Nephron progenitor cell (in vitro differentiated cells): ENCODE measurements at regions not wholly inside any gene's neighbourhood (a gene's known extent, or its start where the extent isn't known, plus 50 kb on each side); places are given as distances from the start of the nearest gene placed in this dataset.
A peak's percentile ranks its signal among the peaks of the same experiment; 100 is the strongest.

ENCODE experiments used
- DNase-seq: peaks from one replicate; pipeline ENCODE4 v3.0.0; 2021
- H3K27ac Mint-ChIP-seq: 2 replicates; pipeline ENCODE4 v1.8.0; 2021; ENCODE audit warnings: mild to moderate bottlenecking, moderate library complexity, mixed read lengths
- H3K27me3 Mint-ChIP-seq: 2 replicates; pipeline ENCODE4 v1.8.0; 2021; ENCODE audit warnings: mild to moderate bottlenecking, low read depth, mixed read lengths; ENCODE audit not compliant: poor library complexity
- H3K36me3 Mint-ChIP-seq: 2 replicates; pipeline ENCODE4 v1.8.0; 2021; ENCODE audit warnings: low read depth, mixed read lengths
- H3K4me1 Mint-ChIP-seq: 2 replicates; pipeline ENCODE4 v1.8.0; 2021; ENCODE audit warnings: mixed read lengths
- H3K4me3 Mint-ChIP-seq: 2 replicates; pipeline ENCODE4 v1.8.0; 2021; ENCODE audit warnings: mild to moderate bottlenecking, moderate library complexity, mixed read lengths
- H3K9me3 Mint-ChIP-seq: 2 replicates; pipeline ENCODE4 v1.8.0; 2021; ENCODE audit warnings: mild to moderate bottlenecking, moderate library complexity, mixed read lengths
- CTCF ChIP-seq: fragments of 200-600 bp; sonication (generic); IDR thresholded peaks from 2 replicates; pipeline ENCODE4 v1.5.0; 2021; ENCODE audit warnings: antibody characterized with exemption

- Mint-ChIP-seq H3K36me3 (no peaks in the 10 kb centered on the region), H3K9me3 (no peaks in the 10 kb centered on the region), H3K27ac (no peak overlapping the region), H3K27me3 (peaks cover 3% of the 10 kb centered on the region), H3K4me3 (no peak overlapping the region), H3K4me1 (peaks cover 5% of the 10 kb centered on the region)
- DNase-seq: no peak
- TF ChIP-seq CTCF: no peak
Measured at GRCh38 chr4:67131224-67131623, 414.1 kb downstream of the CENPC start.

- Mint-ChIP-seq H3K4me3 (no peak overlapping the region), H3K27me3 (peaks cover 3% of the 10 kb centered on the region), H3K9me3 (no peaks in the 10 kb centered on the region), H3K27ac (no peak overlapping the region), H3K36me3 (no peaks in the 10 kb centered on the region), H3K4me1 (peaks cover 9% of the 10 kb centered on the region)
- no peak for DNase-seq
- TF ChIP-seq CTCF: no peak
Measured at GRCh38 chr4:67130411-67130810, 414.9 kb downstream of the CENPC start.

GRCh38 chr4:67126570-67126969 is 418.7 kb downstream of the CENPC start:
- no peak overlapping the region for H3K4me3 Mint-ChIP-seq
- H3K27me3 Mint-ChIP-seq: peaks cover 3% of the 10 kb centered on the region
- H3K9me3 Mint-ChIP-seq: no peaks in the 10 kb centered on the region

DNA sequence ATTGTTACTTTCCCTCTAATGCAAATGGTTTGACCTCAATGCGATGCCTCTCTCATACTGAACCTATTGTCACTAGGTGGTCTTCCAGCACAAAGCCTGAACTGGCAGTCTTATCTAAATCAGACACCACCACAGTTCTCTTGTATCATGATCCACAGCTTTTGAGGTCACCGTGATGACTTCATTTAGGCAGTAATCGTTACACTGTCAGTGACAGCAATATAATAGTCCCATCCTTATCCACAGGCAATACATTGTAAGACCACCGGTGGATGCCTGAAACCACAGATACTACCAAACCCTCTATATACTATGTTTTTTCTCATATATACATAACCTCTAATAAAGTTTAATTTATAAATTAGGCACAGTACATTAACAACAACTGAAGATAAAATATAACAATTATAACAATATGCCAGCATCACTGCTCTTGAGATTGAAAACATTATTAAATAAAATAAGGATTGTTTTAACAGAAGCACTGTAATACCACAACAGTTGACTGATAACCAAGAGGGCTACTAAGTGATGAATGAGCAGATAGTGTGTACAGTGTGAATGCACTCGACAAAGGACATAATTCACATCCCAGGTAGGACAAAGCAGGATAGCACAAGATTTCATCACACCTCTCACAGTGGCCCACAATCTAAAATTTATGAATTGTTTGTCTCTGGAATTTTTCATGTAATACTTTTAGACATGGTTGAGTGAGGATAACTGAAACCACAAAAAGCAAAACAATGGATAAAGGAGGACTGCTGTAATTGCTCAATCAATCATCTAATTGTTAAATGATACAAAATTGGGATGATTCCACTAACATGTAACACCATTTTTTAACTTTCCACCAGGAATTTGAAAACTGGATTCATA is 419.4 kb downstream of the CENPC start:
- no peaks in the 10 kb centered on the region for H3K36me3 Mint-ChIP-seq
- peaks cover 9% of the 10 kb centered on the region for H3K4me1 Mint-ChIP-seq
- DNase-seq: no peak
- no peaks in the 10 kb centered on the region for H3K9me3 Mint-ChIP-seq
- no peak overlapping the region for H3K4me3 Mint-ChIP-seq
- H3K27me3 Mint-ChIP-seq: peaks cover 3% of the 10 kb centered on the region
- H3K27ac Mint-ChIP-seq: peak overlapping the region; percentile 76
- no peak for TF ChIP-seq CTCF

More at GRCh38 chr4:67126570-67126969, 418.7 kb downstream of the CENPC start:
- Mint-ChIP-seq H3K27ac (no peak overlapping the region), H3K36me3 (no peaks in the 10 kb centered on the region), H3K4me1 (peaks cover 9% of the 10 kb centered on the region)
- no peak for DNase-seq
- TF ChIP-seq CTCF: no peak

DNA sequence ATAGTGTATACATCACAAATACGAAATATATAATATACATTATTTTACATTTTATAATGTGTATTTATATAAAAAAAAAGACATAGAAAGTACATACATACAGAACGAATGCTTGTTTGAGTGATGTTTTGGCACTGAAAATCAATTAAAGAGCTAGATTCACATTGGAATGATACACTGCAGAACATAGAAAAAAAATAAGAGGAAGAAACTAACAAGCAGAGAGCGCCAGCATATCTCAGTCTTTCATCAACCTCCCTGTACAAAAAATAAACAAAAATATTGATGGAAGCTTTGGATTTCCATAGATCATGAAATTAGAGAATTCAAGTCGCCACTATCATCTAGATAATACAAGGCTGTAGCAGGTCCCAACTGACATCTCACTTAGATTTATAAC is 420.6 kb downstream of the CENPC start:
- no peaks in the 10 kb centered on the region for H3K36me3 Mint-ChIP-seq
- H3K9me3 Mint-ChIP-seq: no peaks in the 10 kb centered on the region
- H3K27me3 Mint-ChIP-seq: peaks cover 3% of the 10 kb centered on the region
- no peak for TF ChIP-seq CTCF
- no peak for DNase-seq
- H3K27ac Mint-ChIP-seq: no peak overlapping the region
- H3K4me1 Mint-ChIP-seq: peaks cover 9% of the 10 kb centered on the region
- H3K4me3 Mint-ChIP-seq: no peak overlapping the region

GRCh38 chr4:67122029-67122428 is 423.3 kb downstream of the CENPC start:
- H3K4me3 Mint-ChIP-seq: no peak overlapping the region
- TF ChIP-seq CTCF: peak; percentile 59
- no peaks in the 10 kb centered on the region for H3K36me3 Mint-ChIP-seq
- no peaks in the 10 kb centered on the region for H3K27me3 Mint-ChIP-seq
- peaks cover 9% of the 10 kb centered on the region for H3K4me1 Mint-ChIP-seq
- DNase-seq: no peak
- H3K9me3 Mint-ChIP-seq: peaks cover 8% of the 10 kb centered on the region
- H3K27ac Mint-ChIP-seq: no peak overlapping the region
